WERI-Rb-1 (cell line): ENCODE measurements at regions not wholly inside any gene's neighbourhood (a gene's known extent, or its start where the extent isn't known, plus 50 kb on each side); places are given as distances from the start of the nearest gene placed in this dataset.

Experiments used
- DNase-seq: peaks from one replicate; pipeline ENCODE4 v3.0.0-alpha.2; 2020
- H3K27ac ChIP-seq: fragments of 250-450 bp; sonication (Bioruptor Pico); 2 replicates; pipeline ENCODE4 v1.5.1; 2020; ENCODE audit warnings: mild to moderate bottlenecking, moderate library complexity
- H3K27me3 ChIP-seq: fragments of 250-450 bp; sonication (Bioruptor Pico); 2 replicates; pipeline ENCODE4 v1.5.1; 2021; ENCODE audit warnings: mild to moderate bottlenecking, low read depth, moderate library complexity; ENCODE audit not compliant: insufficient read depth, severe bottlenecking
- H3K36me3 ChIP-seq: fragments of 250-450 bp; sonication (Bioruptor Pico); 2 replicates; pipeline ENCODE4 v1.5.1; 2020; ENCODE audit warnings: mild to moderate bottlenecking, moderate library complexity
- H3K4me3 ChIP-seq: 2 replicates; pipeline ENCODE4 v1.5.1; 2011; ENCODE audit warnings: low read depth, mild to moderate bottlenecking, control low read depth, low read length
- H3K9me3 ChIP-seq: fragments of 250-450 bp; sonication (Bioruptor Pico); 2 replicates; pipeline ENCODE4 v1.5.1; 2021; ENCODE audit warnings: mild to moderate bottlenecking, moderate library complexity; ENCODE audit not compliant: severe bottlenecking
- CTCF ChIP-seq: IDR thresholded peaks from 2 replicates; pipeline ENCODE4 v1.5.1; 2011; ENCODE audit warnings: low read depth, mild to moderate bottlenecking, control low read depth, inconsistent platforms, low read length

GRCh38 chr1:238001818-238002217 lies 111.1 kb upstream of the ZP4 start:
- Histone ChIP-seq H3K4me3 (no peak overlapping the region), H3K27ac (no peak overlapping the region), H3K9me3 (no peaks in the 10 kb centered on the region), H3K27me3 (peaks cover 9% of the 10 kb centered on the region), H3K36me3 (no peaks in the 10 kb centered on the region)
- DNase-seq: no peak
- TF ChIP-seq CTCF: no peak

- H3K9me3 ChIP-seq: no peaks in the 10 kb centered on the region
- H3K4me3 ChIP-seq: no peak overlapping the region
- no peak for DNase-seq
Measured at GRCh38 chr1:237999426-238000052, 108.8 kb upstream of the ZP4 start.

GRCh38 chr1:237998581-237998980 lies 107.9 kb upstream of the ZP4 start:
- Histone ChIP-seq H3K27ac (no peak overlapping the region), H3K9me3 (no peaks in the 10 kb centered on the region), H3K4me3 (no peak overlapping the region), H3K27me3 (peaks cover 39% of the 10 kb centered on the region), H3K36me3 (no peaks in the 10 kb centered on the region)
- DNase-seq: no peak
- TF ChIP-seq CTCF: no peak

More at GRCh38 chr1:237999426-238000052, 108.8 kb upstream of the ZP4 start:
- Histone ChIP-seq H3K36me3 (no peaks in the 10 kb centered on the region), H3K27ac (no peak overlapping the region), H3K27me3 (peaks cover 32% of the 10 kb centered on the region)
- no peak for TF ChIP-seq CTCF

GRCh38 chr1:237983496-237983895 lies 92.8 kb upstream of the ZP4 start:
- H3K27me3 ChIP-seq: no peaks in the 10 kb centered on the region
- H3K27ac ChIP-seq: no peak overlapping the region

GRCh38 chr1:237981223-237981622 lies 90.5 kb upstream of the ZP4 start:
- H3K27me3 ChIP-seq: no peaks in the 10 kb centered on the region
- H3K36me3 ChIP-seq: no peaks in the 10 kb centered on the region
- no peak overlapping the region for H3K27ac ChIP-seq
- H3K9me3 ChIP-seq: no peaks in the 10 kb centered on the region
- no peak for TF ChIP-seq CTCF
- DNase-seq: no peak
- no peak overlapping the region for H3K4me3 ChIP-seq

More at GRCh38 chr1:237983496-237983895, 92.8 kb upstream of the ZP4 start:
- H3K9me3 ChIP-seq: no peaks in the 10 kb centered on the region
- no peak overlapping the region for H3K4me3 ChIP-seq
- no peaks in the 10 kb centered on the region for H3K36me3 ChIP-seq
- TF ChIP-seq CTCF: no peak
- no peak for DNase-seq

- H3K27ac ChIP-seq: no peak overlapping the region
- H3K4me3 ChIP-seq: no peak overlapping the region
- H3K36me3 ChIP-seq: no peaks in the 10 kb centered on the region
- no peak for DNase-seq
- no peaks in the 10 kb centered on the region for H3K9me3 ChIP-seq
- H3K27me3 ChIP-seq: no peaks in the 10 kb centered on the region
- TF ChIP-seq CTCF: no peak
Measured at GRCh38 chr1:237976331-237976730, 85.6 kb upstream of the ZP4 start.
